Liver (tissue), 8 donors: ENCODE measurements at regions not wholly inside any gene's neighbourhood (a gene's known extent, or its start where the extent isn't known, plus 50 kb on each side); places are given as distances from the start of the nearest gene placed in this dataset.

ENCODE experiments used
- DNase-seq: peaks from one replicate; pipeline ENCODE4 v3.0.0-alpha.2; 2017; ENCODE audit warnings: low spot score
- H3K27ac ChIP-seq, 2 donors: one replicate each; pipeline ENCODE4 v1.7.0; 2013; ENCODE audit warnings: inconsistent platforms in 2 of 2, low read length in 2 of 2, control low read depth in 1 of 2, low read depth in 1 of 2, mild to moderate bottlenecking in 1 of 2
- H3K27me3 ChIP-seq, 4 donors: one replicate each; pipeline versions ENCODE4 v1.6.1 to v1.7.0; 2013; ENCODE audit warnings: low read length in 3 of 4, inconsistent platforms in 1 of 4, mild to moderate bottlenecking in 1 of 4, moderate library complexity in 1 of 4; ENCODE audit not compliant: control insufficient read depth in 4 of 4, insufficient read depth in 4 of 4
- H3K36me3 ChIP-seq, 4 donors: one replicate each; pipeline versions ENCODE4 v1.6.1 to v1.7.0; 2013; ENCODE audit warnings: low read length in 3 of 4, mild to moderate bottlenecking in 3 of 4, low read depth in 1 of 4, moderate library complexity in 1 of 4; ENCODE audit not compliant: control insufficient read depth in 4 of 4, insufficient read depth in 3 of 4
- H3K4me1 ChIP-seq, 4 donors: one replicate each; pipeline versions ENCODE4 v1.6.1 to v1.7.0; 2013; ENCODE audit warnings: low read length in 3 of 4, mild to moderate bottlenecking in 3 of 4, moderate library complexity in 1 of 4; ENCODE audit not compliant: control insufficient read depth in 4 of 4, insufficient read depth in 4 of 4
- H3K4me3 ChIP-seq, 3 donors: one replicate each; pipeline versions ENCODE4 v1.6.1 to v1.7.0; 2013; ENCODE audit warnings: low read length in 3 of 3, control low read depth in 1 of 3, low read depth in 1 of 3, mild to moderate bottlenecking in 1 of 3
- H3K9ac ChIP-seq, 2 donors: one replicate each; pipeline ENCODE4 v1.7.0; 2013; ENCODE audit warnings: low read length in 2 of 2, mild to moderate bottlenecking in 2 of 2, moderate library complexity in 2 of 2, control low read depth in 1 of 2, low read depth in 1 of 2
- H3K9me3 ChIP-seq, 4 donors: one replicate each; pipeline versions ENCODE4 v1.6.1 to v1.7.0; 2013; ENCODE audit warnings: low read length in 3 of 4; ENCODE audit not compliant: control insufficient read depth in 4 of 4
- EGR1 ChIP-seq, 2 donors: IDR thresholded peaks; 2 replicates each; pipeline ENCODE4 v1.6.1; 2016 to 2018; ENCODE audit warnings: antibody characterized with exemption in 2 of 2, low read depth in 2 of 2
- FOXA1 ChIP-seq: IDR thresholded peaks from 2 replicates; pipeline ENCODE4 v1.6.1; 2016; ENCODE audit warnings: antibody characterized with exemption
- FOXA2 ChIP-seq: IDR thresholded peaks from 2 replicates; pipeline ENCODE4 v1.6.1; 2016; ENCODE audit warnings: antibody characterized with exemption
- GABPA ChIP-seq, 2 donors: IDR thresholded peaks in 1 of 2; conservative IDR thresholded peaks in 1 of 2; 2 replicates each; pipeline ENCODE4 v1.6.1; 2016; ENCODE audit warnings: antibody characterized with exemption in 2 of 2, mild to moderate bottlenecking in 1 of 2, moderate library complexity in 1 of 2
- HNF4A ChIP-seq, 2 donors: conservative IDR thresholded peaks; 2 replicates each; pipeline ENCODE4 v1.6.1; 2016; ENCODE audit warnings: antibody characterized with exemption in 2 of 2, mild to moderate bottlenecking in 2 of 2
- HNF4G ChIP-seq: IDR thresholded peaks from 2 replicates; pipeline ENCODE4 v1.6.1; 2016; ENCODE audit warnings: antibody characterized with exemption
- JUND ChIP-seq, 2 donors: IDR thresholded peaks; 2 replicates each; pipeline ENCODE4 v1.6.1; 2016; ENCODE audit warnings: antibody characterized with exemption in 2 of 2
- NR2F2 ChIP-seq: IDR thresholded peaks from 2 replicates; pipeline ENCODE4 v1.6.1; 2016; ENCODE audit warnings: antibody characterized with exemption
- RAD21 ChIP-seq, 2 donors: IDR thresholded peaks; 2 replicates each; pipeline ENCODE4 v1.6.1; 2016; ENCODE audit warnings: antibody characterized with exemption in 2 of 2, mild to moderate bottlenecking in 2 of 2
- RXRA ChIP-seq, 2 donors: IDR thresholded peaks; 2 replicates each; pipeline ENCODE4 v1.6.1; 2017 to 2018; ENCODE audit warnings: antibody characterized with exemption in 2 of 2, mild to moderate bottlenecking in 1 of 2
- SP1 ChIP-seq: IDR thresholded peaks from 2 replicates; pipeline ENCODE4 v1.6.1; 2018; ENCODE audit warnings: antibody characterized with exemption, mild to moderate bottlenecking
- TAF1 ChIP-seq: conservative IDR thresholded peaks from 2 replicates; pipeline ENCODE4 v1.6.1; 2016; ENCODE audit warnings: antibody characterized with exemption, mild to moderate bottlenecking
- YY1 ChIP-seq: IDR thresholded peaks from 2 replicates; pipeline ENCODE4 v1.6.1; 2016; ENCODE audit warnings: antibody characterized with exemption, mild to moderate bottlenecking
- WGBS: extraction: QIAGEN DNeasy Blood & Tissue Kit; methylation state at CpG from one replicate; pipeline ENCODE4 v1.1.7; 2013; 5-methylcytosine and 5-hydroxymethylcytosine counted together
- TF ChIP-seq, protein P1 (sequence below): IDR thresholded peaks from 2 replicates; pipeline ENCODE4 v1.6.1; 2016; ENCODE audit warnings: antibody characterized with exemption
- TF ChIP-seq, protein P2 (sequence below): IDR thresholded peaks from 2 replicates; pipeline ENCODE4 v1.6.1; 2016; ENCODE audit warnings: antibody characterized with exemption
- TF ChIP-seq, protein P3 (sequence below): IDR thresholded peaks from 2 replicates; pipeline ENCODE4 v1.6.1; 2016; ENCODE audit warnings: antibody characterized with exemption
- TF ChIP-seq, protein P4 (sequence below): fragments of 150-350 bp; IDR thresholded peaks from 2 replicates; pipeline ENCODE4 v1.5.1; 2017; ENCODE audit warnings: improper control_type of control experiment, low read depth, low read length; ENCODE audit not compliant: missing input control
- TF ChIP-seq, protein P5 (sequence below): IDR thresholded peaks from 2 replicates; pipeline ENCODE4 v1.6.1; 2016; ENCODE audit warnings: antibody characterized with exemption, mild to moderate bottlenecking
- donor health status: healthy.
- donor health status: healthy.
- donor health status: healthy.
- donor health status: healthy.
- donor health status: healthy.

DNA sequence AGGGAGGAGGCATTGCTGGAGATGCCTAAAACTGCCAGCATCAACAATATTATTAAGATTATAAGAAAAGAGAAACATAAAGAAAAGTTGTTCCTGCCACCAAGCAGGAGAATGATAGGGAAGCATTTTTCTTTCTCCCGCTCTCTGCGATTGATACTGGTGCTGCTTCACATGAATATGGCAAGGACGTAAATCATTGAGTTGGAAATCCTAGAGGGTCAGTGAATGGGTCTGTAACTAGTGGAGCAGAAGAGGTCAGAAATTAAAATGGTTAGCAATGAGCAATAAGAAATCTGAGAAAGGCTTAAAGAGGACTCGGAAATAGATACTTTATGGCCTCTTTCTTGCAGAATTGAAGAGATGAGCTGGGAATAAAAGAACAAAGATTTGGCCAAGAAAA is 631.7 kb downstream of the BCL11A start:
- no peaks in the 10 kb centered on the region for H3K36me3 ChIP-seq
- H3K4me3 ChIP-seq = no peak overlapping the region
- no peak for DNase-seq
- H3K4me1 ChIP-seq = no peaks in the 10 kb centered on the region
- WGBS = 88% methylated on average over 4 of the region's 4 CpGs
- no peaks in the 10 kb centered on the region for H3K27me3 ChIP-seq
- no peaks in the 10 kb centered on the region for H3K9me3 ChIP-seq
- H3K27ac ChIP-seq = no peak overlapping the region
- no peak overlapping the region for H3K9ac ChIP-seq
- TF ChIP-seq, protein P1, sequence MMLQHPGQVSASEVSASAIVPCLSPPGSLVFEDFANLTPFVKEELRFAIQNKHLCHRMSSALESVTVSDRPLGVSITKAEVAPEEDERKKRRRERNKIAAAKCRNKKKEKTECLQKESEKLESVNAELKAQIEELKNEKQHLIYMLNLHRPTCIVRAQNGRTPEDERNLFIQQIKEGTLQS = no peak
- TF ChIP-seq RXRA (IDR thresholded peaks at IDR 0.05) (no peak), RAD21 (IDR thresholded peaks at IDR 0.05) (no peak), YY1 (no peak), GABPA (IDR thresholded peaks at IDR 0.05 in 1 of 2, conservative IDR thresholded peaks at IDR 0.05 in 1 of 2) (no peak), JUND (IDR thresholded peaks at IDR 0.05) (no peak), EGR1 (IDR thresholded peaks at IDR 0.05; ENCODE audit: low read depth in 2 of 2) (no peak), HNF4G (no peak), FOXA1 (no peak), NR2F2 (no peak), SP1 (no peak), HNF4A (conservative IDR thresholded peaks at IDR 0.05) (no peak), TAF1 (no peak), FOXA2 (no peak)
- TF ChIP-seq, protein P2, sequence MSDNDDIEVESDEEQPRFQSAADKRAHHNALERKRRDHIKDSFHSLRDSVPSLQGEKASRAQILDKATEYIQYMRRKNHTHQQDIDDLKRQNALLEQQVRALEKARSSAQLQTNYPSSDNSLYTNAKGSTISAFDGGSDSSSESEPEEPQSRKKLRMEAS = no peak
- TF ChIP-seq, protein P3, sequence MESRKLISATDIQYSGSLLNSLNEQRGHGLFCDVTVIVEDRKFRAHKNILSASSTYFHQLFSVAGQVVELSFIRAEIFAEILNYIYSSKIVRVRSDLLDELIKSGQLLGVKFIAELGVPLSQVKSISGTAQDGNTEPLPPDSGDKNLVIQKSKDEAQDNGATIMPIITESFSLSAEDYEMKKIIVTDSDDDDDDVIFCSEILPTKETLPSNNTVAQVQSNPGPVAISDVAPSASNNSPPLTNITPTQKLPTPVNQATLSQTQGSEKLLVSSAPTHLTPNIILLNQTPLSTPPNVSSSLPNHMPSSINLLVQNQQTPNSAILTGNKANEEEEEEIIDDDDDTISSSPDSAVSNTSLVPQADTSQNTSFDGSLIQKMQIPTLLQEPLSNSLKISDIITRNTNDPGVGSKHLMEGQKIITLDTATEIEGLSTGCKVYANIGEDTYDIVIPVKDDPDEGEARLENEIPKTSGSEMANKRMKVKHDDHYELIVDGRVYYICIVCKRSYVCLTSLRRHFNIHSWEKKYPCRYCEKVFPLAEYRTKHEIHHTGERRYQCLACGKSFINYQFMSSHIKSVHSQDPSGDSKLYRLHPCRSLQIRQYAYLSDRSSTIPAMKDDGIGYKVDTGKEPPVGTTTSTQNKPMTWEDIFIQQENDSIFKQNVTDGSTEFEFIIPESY = no peak
- TF ChIP-seq, protein P4, sequence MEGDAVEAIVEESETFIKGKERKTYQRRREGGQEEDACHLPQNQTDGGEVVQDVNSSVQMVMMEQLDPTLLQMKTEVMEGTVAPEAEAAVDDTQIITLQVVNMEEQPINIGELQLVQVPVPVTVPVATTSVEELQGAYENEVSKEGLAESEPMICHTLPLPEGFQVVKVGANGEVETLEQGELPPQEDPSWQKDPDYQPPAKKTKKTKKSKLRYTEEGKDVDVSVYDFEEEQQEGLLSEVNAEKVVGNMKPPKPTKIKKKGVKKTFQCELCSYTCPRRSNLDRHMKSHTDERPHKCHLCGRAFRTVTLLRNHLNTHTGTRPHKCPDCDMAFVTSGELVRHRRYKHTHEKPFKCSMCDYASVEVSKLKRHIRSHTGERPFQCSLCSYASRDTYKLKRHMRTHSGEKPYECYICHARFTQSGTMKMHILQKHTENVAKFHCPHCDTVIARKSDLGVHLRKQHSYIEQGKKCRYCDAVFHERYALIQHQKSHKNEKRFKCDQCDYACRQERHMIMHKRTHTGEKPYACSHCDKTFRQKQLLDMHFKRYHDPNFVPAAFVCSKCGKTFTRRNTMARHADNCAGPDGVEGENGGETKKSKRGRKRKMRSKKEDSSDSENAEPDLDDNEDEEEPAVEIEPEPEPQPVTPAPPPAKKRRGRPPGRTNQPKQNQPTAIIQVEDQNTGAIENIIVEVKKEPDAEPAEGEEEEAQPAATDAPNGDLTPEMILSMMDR = no peak
- TF ChIP-seq, protein P5, sequence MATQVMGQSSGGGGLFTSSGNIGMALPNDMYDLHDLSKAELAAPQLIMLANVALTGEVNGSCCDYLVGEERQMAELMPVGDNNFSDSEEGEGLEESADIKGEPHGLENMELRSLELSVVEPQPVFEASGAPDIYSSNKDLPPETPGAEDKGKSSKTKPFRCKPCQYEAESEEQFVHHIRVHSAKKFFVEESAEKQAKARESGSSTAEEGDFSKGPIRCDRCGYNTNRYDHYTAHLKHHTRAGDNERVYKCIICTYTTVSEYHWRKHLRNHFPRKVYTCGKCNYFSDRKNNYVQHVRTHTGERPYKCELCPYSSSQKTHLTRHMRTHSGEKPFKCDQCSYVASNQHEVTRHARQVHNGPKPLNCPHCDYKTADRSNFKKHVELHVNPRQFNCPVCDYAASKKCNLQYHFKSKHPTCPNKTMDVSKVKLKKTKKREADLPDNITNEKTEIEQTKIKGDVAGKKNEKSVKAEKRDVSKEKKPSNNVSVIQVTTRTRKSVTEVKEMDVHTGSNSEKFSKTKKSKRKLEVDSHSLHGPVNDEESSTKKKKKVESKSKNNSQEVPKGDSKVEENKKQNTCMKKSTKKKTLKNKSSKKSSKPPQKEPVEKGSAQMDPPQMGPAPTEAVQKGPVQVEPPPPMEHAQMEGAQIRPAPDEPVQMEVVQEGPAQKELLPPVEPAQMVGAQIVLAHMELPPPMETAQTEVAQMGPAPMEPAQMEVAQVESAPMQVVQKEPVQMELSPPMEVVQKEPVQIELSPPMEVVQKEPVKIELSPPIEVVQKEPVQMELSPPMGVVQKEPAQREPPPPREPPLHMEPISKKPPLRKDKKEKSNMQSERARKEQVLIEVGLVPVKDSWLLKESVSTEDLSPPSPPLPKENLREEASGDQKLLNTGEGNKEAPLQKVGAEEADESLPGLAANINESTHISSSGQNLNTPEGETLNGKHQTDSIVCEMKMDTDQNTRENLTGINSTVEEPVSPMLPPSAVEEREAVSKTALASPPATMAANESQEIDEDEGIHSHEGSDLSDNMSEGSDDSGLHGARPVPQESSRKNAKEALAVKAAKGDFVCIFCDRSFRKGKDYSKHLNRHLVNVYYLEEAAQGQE = no peak

DNA sequence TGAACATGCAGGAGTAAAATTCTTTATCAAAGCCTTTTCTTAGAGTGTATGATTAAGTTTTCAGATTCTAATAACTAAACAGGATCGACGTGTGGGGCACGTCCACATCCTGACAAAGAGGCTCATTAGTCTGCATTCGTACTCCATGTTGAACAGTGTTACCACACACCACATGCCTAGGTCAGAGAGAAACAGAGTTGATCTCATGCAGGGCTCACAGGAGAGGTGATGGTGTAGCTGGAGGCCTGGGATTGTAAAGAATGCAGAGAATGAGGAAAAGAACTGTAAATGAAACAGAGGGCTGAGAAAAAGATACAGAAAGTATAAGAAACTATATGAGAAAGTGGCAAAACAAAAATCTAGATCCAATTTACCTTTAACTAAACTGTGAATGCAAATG is 632.5 kb downstream of the BCL11A start:
- DNase-seq = no peak
- Histone ChIP-seq H3K4me1 (no peaks in the 10 kb centered on the region), H3K4me3 (no peak overlapping the region), H3K9me3 (no peaks in the 10 kb centered on the region), H3K9ac (no peak overlapping the region), H3K36me3 (no peaks in the 10 kb centered on the region), H3K27ac (no peak overlapping the region), H3K27me3 (no peaks in the 10 kb centered on the region)
- 80% methylated on average over 4 of the region's 4 CpGs for WGBS
- TF ChIP-seq HNF4G (no peak), FOXA1 (no peak), NR2F2 (no peak), YY1 (no peak), FOXA2 (no peak), SP1 (no peak), RXRA (IDR thresholded peaks at IDR 0.05) (no peak), GABPA (IDR thresholded peaks at IDR 0.05 in 1 of 2, conservative IDR thresholded peaks at IDR 0.05 in 1 of 2) (no peak)
- TF ChIP-seq, protein P1 = no peak
- TF ChIP-seq, protein P5 = no peak
